Brain microvascular endothelial cell (primary cell): ENCODE measurements at regions not wholly inside any gene's neighbourhood (a gene's known extent, or its start where the extent isn't known, plus 50 kb on each side); places are given as distances from the start of the nearest gene placed in this dataset.
A peak's percentile ranks its signal among the peaks of the same experiment; 100 is the strongest.

Experiments
- DNase-seq: peaks from one replicate; pipeline ENCODE4 v3.0.0-alpha.2; 2020
- H3K27ac ChIP-seq: fragments of 250-450 bp; sonication (Bioruptor Pico); 2 replicates; pipeline ENCODE4 v1.5.1; 2020; ENCODE audit warnings: mild to moderate bottlenecking, moderate library complexity
- H3K27me3 ChIP-seq: fragments of 250-450 bp; sonication (Bioruptor Pico); replicated peaks from 2 replicates; pipeline ENCODE4 v1.5.1; 2020; ENCODE audit warnings: mild to moderate bottlenecking
- H3K36me3 ChIP-seq: fragments of 250-450 bp; sonication (Bioruptor Pico); replicated peaks from 2 replicates; pipeline ENCODE4 v1.5.1; 2020; ENCODE audit warnings: mild to moderate bottlenecking
- H3K4me3 ChIP-seq: 2 replicates; pipeline ENCODE4 v1.5.1; 2011; ENCODE audit warnings: low read depth, mild to moderate bottlenecking, control low read depth, low read length, moderate library complexity
- in situ Hi-C: cut with HindIII; loops from 2 replicates; pipeline ENCODE4 v1.10.0; 2017; ENCODE audit warnings: low sequenced_read_pairs, low pct_ligation_motif_present
- TF ChIP-seq, protein P1 (sequence below): IDR thresholded peaks from 2 replicates; pipeline ENCODE4 v1.5.1; 2011; ENCODE audit warnings: low read depth, mild to moderate bottlenecking, moderate library complexity, low read length, control low read depth, inconsistent platforms; ENCODE audit errors: missing control alignments

DNA sequence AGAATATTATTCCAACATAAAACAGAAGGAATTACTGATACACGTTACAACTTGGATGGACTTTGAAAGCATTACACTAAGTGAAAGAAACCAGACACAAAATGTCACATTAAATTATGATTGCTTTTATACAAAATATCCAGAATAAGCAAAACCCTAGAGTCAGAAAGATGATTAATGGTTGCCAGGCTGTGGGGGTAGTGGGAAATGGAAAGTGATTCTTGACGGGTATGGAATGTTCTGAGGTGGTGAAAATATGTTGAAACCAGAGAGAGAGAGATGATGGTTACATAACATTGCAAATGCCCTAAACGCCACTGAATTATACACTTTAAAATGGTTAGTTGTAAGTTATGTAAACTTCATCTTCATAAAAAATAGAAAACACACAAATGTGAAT is 1057.2 kb upstream of the TMEFF2 start:
- Histone ChIP-seq H3K4me3 (no peak overlapping the region), H3K36me3 (no peaks in the 10 kb centered on the region), H3K27me3 (no peaks in the 10 kb centered on the region), H3K27ac (no peak overlapping the region)
- TF ChIP-seq, protein P1, sequence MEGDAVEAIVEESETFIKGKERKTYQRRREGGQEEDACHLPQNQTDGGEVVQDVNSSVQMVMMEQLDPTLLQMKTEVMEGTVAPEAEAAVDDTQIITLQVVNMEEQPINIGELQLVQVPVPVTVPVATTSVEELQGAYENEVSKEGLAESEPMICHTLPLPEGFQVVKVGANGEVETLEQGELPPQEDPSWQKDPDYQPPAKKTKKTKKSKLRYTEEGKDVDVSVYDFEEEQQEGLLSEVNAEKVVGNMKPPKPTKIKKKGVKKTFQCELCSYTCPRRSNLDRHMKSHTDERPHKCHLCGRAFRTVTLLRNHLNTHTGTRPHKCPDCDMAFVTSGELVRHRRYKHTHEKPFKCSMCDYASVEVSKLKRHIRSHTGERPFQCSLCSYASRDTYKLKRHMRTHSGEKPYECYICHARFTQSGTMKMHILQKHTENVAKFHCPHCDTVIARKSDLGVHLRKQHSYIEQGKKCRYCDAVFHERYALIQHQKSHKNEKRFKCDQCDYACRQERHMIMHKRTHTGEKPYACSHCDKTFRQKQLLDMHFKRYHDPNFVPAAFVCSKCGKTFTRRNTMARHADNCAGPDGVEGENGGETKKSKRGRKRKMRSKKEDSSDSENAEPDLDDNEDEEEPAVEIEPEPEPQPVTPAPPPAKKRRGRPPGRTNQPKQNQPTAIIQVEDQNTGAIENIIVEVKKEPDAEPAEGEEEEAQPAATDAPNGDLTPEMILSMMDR, result no peak
- in situ Hi-C loops, result no loop called here
- no peak for DNase-seq

DNA sequence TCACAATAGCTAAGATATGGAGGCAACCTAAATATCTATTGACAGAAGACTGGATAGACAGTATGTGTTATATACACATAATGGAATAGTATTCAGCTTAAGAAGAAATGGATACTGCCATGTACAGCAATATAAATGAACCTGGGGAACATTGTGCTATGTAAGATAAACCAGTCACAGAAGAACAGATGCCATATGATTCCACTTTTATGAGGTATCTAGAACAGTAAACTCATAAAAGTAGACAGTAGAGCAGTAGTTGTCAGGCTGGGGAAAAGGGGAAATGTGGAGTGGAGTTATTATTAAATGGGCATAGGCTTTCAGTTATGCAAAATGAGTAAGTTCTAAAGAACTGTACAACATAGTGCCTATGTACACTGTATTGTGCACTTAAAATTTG is 1055.7 kb upstream of the TMEFF2 start:
- in situ Hi-C loops, result no loop called here
- no peak overlapping the region for H3K4me3 ChIP-seq
- H3K27ac ChIP-seq, result no peak overlapping the region
- TF ChIP-seq, protein P1, result no peak
- no peak for DNase-seq
- H3K27me3 ChIP-seq, result no peaks in the 10 kb centered on the region
- H3K36me3 ChIP-seq, result no peaks in the 10 kb centered on the region

DNA sequence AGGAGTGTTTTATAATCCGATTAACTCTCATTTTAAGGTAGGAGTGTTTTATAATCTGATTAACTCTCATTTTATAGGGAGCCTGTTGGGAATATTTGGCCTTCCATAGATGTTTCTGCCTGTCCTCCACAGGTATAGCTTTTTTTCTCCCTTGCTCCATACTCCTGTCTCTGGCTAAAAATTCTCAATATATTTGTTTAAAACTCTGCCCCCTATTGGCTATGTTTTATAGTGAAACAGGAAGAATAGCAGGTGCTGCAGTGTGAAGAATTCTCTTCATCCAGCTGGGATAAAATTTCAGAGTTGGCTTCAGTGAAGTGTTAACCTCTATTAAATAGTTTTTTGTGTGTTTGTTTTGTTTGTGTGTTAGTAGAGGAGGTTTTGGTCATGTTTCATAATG is 1046.0 kb upstream of the TMEFF2 start:
- H3K27me3 ChIP-seq, result no peaks in the 10 kb centered on the region
- TF ChIP-seq, protein P1, result peak; percentile 35
- in situ Hi-C loops, result no loop called here
- no peak overlapping the region for H3K4me3 ChIP-seq
- no peaks in the 10 kb centered on the region for H3K36me3 ChIP-seq
- no peak overlapping the region for H3K27ac ChIP-seq
- no peak for DNase-seq

DNA sequence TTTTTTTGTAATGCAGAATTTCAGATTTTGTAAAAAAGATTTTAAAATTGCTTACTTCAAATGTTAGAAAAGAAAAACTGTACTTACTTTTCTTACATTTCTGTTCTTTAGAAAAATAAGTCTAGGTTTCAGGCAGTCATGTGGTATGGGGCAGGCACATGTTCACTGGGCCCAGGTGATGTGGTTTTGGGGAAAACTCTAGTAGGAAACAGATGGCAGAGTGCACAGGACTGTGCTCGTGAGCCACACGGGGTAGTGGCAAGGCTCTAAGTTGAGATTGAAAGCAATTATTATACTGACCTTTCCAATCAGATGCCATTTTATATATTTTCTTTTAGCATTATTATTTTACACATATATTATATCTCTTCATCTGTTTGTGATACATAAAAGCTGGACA is 1036.9 kb upstream of the TMEFF2 start:
- Histone ChIP-seq H3K36me3 (no peaks in the 10 kb centered on the region), H3K27me3 (no peaks in the 10 kb centered on the region), H3K27ac (no peak overlapping the region), H3K4me3 (no peak overlapping the region)
- TF ChIP-seq, protein P1, result no peak
- DNase-seq, result no peak
- in situ Hi-C loops, result no loop called here

DNA sequence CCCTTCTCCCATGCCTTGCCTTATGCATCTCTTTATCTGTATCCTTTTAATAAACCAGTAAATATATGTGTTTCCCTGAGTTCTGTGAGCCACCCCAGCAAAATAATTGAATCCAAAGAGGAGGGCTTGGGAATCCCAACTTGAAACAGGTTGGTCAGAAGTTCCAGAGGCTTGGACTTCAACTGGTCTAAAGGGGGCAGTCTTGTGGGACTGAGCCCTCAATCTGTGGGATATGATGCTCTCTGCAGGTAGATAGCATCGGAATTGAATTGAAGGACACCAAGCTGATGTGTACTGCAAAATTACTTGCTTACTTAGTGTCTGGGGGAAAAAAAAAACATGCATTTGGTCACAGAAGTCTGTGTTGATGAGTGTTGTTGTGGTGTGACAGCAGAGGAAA is 1033.5 kb upstream of the TMEFF2 start:
- Histone ChIP-seq H3K36me3 (no peaks in the 10 kb centered on the region), H3K27ac (no peak overlapping the region), H3K4me3 (no peak overlapping the region), H3K27me3 (no peaks in the 10 kb centered on the region)
- in situ Hi-C loops, result no loop called here
- TF ChIP-seq, protein P1, result no peak
- DNase-seq, result no peak

DNA sequence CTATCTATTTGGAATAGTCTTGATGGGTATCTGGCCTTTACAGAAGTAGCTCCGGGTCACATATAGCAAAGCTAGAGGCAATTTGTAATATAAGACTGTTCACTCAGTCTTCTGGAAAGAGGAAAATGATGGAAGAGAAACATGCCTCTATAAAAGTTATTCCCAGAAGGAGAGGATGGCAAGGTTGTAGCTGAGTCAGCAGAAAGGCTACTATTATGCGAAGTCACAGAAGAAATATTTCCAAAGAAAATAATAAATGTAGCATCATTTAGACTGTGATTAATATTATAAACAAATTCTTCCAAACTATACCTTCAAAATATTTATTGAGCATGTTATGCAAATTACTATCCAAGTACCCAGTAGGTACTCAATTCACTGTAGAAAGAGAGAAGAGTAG is 1027.7 kb upstream of the TMEFF2 start:
- no peak overlapping the region for H3K4me3 ChIP-seq
- H3K27me3 ChIP-seq, result no peaks in the 10 kb centered on the region
- in situ Hi-C loops, result no loop called here
- no peaks in the 10 kb centered on the region for H3K36me3 ChIP-seq
- H3K27ac ChIP-seq, result no peak overlapping the region
- no peak for DNase-seq
- TF ChIP-seq, protein P1, result no peak
